ENCODE measurements at regions not wholly inside any gene's neighbourhood (a gene's known extent, or its start where the extent isn't known, plus 50 kb on each side); places are given as distances from the start of the nearest gene placed in this dataset.
"Not testable (repeated sequence)": the region's sequence is repeated elsewhere in the genome, so short reads cannot be mapped to it uniquely, and the experiment has no call there.

DNA sequence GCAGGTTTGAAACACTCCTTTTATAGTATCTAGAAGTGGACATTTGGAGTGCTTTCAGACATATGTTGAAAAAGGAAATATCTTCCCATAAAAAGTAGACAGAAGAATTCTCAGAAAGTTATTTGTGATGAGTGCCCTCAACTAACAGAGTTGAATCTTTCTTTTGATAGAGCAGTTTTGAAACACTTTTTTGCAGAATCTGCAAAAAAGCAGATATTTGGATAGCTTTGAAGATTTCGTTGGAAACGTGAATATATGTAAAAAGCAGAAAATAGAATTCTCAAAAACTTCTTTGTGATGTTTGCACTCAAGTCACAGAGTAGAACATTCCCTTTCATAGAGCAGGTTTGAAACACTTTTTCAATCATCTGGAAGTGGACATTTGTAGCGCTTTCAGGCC, 676.4 kb upstream of the ZNF337 start:
- not testable (repeated sequence) for DNase-seq

DNA sequence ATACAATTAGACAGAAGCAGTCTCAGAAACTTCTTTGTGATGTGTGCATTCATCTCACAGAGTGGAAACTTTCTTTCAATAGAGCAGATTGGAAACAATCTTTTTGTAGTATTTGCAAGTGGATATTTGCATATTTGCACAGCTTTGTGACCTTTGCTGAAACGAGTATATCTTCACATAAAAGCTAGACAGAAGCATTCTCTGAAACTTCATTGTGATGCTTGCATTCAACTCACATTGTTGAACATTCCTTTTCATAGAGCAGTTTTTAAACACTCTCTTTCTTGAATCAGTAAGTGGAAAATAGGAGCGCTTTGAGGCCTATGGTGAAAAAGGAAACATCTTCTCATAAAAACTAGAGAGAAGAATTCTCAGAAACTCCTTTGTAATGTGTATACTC, 657.9 kb upstream of the ZNF337 start:
- DNase-seq: no peak

DNA sequence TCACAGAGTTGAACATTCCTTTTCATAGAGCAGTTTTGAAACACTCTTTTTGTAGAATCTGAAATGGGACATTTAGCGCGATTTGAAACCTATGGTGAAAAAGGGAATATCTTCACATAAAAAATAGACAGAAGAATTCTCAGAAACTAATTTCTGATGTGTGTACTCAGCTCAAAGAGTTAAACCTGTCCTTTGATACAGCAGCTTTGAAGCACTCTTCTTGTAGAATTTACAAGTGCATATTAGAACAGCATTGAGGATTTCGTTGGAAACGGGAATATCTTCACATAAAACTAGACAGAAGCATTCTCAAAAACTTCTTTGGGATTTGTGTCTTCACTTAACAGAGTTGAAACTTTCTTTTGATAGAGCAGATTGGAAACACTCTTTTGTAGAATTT, 650.7 kb upstream of the ZNF337 start:
- DNase-seq: no peak

DNA sequence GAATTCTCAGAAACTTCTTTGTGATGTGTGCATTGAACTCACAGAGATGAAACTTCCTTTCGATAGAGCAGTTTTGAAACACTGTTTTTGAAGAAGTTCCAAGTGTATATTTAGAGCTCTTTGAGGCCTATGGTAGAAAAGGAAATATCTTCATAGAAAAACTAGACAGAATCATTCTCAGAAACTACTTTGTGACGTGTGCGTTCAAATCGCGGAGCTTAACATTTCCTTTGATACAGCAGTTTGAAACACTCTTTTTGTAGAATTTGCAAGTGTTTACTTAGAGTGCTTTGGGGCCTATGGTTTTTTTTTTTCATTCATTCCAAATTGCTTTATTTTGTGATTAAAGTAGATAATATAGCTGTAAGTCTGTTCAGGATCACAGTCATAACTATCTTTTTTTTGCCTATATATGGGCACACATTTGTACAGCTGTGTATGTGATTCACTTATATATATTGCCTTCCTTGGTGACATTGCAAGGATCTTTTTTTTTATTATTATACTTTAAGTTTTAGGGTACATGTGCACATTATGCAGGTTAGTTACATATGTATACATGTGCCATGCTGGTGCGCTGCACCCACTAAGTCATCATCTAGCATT, 643.9 kb upstream of the ZNF337 start:
- DNase-seq: not testable (repeated sequence)

DNA sequence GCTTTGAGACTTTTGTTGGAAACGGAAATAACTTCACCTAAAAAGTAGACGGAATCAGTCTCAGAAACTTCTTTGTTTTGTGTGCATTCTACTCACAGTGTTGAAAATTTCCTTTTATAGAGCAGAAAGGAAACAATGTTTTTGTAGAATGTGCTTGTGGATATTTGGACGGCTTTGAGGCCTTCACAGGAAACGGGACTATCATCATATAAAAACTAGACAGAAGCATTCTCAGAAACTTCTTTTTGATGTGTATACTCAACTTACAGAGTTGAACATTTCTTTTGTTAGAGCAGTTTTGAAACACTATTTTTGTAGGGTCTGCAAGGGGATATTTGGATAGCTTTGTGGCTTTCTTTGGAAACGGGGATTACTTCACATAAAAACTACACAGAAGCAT, 627.5 kb upstream of the ZNF337 start:
- no peak for DNase-seq

DNA sequence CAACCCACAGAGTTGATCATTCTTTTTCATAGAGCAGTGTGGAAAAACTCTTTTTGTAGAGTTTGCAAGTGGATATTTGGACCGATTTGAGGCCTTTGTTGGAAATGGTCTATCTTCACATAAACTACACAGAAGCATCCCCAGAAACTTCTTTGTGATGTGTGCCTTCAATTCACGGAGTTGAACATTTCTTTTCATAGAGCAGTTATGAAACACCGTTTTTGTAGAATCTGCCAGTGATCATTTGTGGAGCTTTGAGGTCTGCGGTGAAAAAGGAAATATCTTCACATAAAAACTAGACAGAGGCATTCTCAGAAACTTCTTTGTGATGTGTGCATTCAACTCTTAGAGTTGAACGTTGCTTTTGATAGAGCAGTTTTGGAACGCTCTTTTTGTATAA, 618.4 kb upstream of the ZNF337 start:
- no peak for DNase-seq

DNA sequence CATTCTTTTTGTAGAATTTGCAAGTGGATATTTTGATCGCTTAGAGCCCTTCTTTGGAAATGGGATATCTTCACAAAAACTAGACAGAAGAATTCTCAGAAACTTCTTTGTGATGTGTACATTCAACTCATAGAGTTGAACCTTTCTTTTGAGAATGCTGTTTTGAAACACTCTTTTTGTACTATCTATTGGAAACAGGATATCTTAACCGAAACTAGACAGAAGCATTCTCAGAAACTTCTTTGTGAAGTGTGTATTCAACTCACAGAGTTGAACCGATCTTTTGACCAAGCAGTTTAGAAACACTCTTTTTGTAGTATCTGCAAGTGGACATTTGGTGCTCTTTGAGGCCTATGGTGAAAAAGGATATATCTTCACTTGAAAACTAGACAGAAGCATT, 613.1 kb upstream of the ZNF337 start:
- DNase-seq: not testable (repeated sequence)

DNA sequence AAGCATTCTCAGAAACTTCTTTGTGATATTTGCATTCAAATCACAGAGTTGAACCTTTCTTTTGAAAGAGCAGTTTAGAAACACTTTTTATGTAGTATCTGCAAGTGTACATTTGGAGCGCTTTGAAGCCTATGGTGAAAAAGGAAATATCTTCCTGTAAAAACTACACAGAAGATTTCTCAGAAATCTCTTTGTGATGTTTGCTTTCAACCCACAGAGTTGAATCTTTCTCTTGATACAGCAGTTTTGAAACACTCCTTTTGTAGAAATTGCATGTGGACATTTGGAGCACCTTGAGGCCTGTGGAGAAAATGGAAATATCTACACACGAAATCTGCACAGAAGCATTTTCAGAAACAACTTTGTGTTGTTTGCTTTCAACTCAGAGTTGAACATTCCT, 612.3 kb upstream of the ZNF337 start:
- no peak for DNase-seq

DNA sequence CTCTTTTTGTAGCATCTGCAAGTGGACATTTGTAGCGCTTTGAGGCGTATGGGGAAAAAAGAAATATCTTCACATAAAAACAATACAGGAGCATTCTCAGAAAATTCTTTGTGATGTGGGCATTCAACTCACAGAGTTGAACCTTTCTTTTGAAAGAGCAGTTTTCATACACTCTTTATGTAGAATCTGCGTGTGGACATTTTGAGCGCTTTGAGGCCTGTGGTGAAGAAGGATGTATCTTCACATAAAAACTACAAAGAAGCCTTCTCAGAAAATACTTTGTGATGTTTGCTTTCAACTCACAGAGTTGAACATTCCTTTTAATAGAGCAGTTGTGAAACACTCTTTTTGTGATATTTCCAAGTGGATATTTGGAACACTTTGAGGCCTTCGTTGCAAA, 598.4 kb upstream of the ZNF337 start:
- no peak for DNase-seq

DNA sequence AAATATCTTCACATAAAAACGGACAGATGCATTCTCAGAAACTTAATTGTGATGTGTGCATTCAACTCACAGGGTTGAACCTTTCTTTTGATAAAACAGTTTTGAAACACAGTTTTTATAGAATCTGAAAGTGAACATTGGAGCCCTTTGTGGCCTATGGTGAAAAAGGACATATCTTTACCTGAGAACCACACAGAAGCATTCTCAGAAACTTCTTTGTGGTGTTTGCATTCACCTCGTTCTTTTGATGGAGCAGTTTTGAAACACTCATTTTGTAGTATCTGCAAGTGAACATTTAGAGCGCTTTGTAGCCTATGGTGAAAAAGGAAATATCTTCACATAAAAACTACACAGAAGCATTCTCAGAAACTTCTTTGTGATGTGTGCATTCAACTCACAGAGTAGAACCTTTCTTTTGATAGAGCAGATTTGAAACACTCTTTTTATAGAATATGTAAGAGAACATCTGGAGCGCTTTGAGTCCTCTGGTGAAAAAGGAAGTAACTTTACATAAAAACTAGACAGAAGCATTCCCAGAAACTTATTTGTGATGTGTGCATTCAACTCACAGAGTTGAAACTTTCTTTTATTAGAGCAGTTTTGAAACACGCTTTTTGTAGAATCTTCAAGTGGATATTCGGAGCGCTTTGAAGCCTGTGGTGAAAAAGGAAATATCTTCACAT, 591.9 kb upstream of the ZNF337 start:
- not testable (repeated sequence) for DNase-seq

DNA sequence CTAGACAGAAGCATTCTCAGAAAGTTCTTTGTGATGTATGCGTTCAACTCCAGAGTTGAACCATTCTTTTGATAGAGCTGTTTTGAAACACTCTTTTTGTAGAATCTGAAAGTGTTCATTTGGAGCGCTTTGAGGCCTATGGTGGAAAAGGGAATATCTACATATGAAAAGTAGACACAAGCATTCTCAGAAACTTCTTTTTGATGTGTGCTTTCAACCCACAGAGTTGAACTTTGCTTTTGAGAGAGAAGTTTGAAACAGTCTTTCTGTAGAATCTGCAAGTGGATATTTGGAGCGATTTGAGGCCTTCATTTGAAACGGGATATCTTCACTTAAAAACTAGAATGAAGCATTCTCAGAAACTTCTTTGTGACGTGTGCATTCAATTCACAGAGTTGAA, 582.6 kb upstream of the ZNF337 start:
- no peak for DNase-seq

DNA sequence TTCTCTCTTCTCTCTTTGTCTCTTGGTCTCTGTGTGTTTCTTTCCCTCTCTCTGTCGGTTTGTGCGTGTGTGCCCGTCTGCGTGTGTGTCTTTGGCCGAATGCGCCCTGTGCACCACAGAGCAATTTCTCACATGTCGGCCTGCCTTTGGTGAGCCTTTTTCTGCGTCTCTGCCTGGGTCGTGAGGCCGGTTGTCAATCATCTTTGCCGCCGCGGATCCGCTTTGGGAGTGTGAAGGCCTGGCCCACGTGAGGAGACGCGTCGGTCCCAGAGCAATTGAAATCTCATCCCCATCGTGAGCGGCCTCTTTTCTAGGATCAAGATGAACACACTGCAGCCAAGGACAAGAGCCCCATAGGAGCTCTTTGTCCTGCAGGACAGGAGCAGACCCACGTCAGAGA, 580.7 kb upstream of the ZNF337 start:
- DNase-seq: no peak

DNA sequence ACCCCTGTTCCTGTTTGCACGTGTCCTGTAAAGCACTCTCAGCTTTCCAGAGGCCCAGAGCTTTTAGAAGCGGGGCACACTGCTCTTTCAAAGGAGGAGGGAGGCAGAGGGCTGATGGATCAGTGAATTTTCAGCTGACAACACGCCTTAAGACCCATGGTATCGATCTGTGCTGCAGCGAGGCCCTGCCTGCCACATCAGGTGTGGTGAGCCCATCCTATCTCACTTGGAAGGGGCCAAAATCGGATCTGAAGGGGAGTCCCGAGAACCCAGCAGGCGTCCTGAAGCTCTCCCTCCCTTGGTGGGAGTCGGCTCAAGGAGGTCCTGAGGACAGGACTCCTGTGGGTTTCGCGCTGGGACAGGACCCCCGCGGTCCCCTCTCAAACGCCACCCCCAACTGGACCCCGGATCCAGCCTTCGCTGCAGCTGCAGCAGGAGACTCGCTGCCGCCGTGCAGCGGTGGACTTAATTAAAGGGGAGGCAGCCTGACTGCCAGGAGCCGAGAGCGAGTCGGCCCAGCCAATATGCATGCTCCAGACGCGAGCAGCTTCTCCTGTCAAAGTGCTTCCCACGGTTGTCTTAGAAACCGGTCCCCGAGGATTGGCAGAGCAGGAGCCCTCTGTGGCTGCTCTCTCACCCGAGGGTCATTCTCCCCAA, 580.0 kb upstream of the ZNF337 start:
- no peak for DNase-seq

DNA sequence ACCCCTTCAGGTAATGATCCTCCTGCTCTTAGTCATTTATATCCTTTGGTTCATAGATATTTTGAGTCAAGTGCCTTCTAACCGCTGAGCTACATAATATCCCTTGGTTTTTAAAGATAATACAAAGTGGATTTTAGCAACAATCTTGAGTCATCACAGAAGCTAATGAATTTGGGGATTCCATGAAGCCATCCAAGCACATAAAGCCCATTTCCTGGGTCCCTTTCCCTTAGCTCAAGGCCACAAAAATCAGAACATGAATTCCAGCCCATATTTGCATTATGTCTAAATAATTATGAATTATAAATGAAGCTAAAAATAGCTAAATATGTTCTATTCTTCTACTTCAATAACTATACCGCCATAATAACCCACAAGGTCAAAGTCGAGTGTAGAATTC, 572.1 kb upstream of the ZNF337 start:
- DNase-seq: not testable (repeated sequence)

DNA sequence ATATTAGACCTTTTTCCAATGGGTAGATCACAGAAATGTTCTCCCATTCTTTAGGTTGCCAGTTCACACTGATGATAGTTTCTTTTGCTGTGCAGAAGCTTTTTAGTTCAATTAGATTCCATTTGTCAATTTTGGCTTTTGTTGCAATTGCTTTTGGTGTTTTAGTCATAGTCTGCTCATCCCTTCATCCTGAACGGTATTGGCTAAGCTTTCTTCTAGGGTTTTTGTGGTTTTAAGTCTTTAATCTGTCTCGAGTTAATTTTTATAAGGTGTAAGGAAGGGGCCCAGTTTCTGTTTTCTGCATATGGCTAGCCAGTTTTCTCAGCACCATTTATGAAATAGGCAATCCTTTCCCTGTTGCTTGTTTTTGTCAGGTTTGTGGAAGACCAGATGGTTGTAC, 564.3 kb upstream of the ZNF337 start:
- DNase-seq: not testable (repeated sequence)

DNA sequence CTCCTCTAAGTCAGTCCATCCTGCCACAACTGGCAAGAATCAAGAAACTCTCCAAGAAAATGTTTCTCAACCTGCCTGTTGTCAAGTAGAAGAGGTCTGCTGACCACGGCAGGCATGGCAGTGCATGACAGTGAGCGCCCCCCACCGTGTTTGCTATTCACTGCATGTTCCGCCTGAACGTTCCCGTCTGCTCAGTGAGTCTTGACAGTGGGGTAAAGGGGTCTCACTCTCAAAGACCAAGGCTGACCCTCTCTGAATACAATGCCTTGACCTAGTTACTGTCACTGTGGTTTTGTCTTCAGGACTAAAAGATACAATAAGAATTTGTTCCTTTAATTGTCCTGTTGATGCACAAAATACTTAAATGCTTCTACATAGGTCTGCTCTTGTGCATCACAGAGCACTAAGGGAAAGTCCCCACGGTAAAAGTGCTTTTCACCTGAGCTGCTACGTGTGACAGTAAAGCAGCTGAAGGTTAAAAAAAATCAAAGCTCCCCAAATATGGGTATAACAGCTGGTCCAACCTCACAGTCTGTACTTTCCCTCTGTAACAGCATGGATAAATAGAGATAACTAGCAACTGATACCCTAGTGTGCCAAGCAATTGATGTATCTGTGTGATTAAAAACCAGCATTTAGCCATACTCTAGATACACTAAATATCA, 555.8 kb upstream of the ZNF337 start:
- DNase-seq: not testable (repeated sequence)

DNA sequence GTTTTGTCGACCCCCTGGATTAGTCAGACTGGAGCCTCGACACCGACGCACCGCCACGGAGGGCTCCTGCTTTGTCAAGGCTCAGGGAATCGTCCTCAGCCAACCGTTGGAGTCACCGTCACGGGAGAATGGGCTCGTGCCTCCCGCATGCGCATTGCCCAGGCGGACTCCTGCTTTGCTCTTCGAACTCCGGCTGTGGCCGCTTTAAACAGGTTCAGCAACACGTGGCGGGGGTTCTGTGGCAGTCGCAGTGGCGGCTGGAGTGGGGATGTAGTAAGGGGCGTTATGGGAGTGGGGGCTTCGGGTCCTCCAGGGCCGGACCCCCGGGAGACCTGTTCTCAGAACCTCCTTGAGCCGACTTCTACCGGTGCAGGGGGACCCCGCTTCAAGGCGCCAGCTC, 554.7 kb upstream of the ZNF337 start:
- DNase-seq: not testable (repeated sequence)

DNA sequence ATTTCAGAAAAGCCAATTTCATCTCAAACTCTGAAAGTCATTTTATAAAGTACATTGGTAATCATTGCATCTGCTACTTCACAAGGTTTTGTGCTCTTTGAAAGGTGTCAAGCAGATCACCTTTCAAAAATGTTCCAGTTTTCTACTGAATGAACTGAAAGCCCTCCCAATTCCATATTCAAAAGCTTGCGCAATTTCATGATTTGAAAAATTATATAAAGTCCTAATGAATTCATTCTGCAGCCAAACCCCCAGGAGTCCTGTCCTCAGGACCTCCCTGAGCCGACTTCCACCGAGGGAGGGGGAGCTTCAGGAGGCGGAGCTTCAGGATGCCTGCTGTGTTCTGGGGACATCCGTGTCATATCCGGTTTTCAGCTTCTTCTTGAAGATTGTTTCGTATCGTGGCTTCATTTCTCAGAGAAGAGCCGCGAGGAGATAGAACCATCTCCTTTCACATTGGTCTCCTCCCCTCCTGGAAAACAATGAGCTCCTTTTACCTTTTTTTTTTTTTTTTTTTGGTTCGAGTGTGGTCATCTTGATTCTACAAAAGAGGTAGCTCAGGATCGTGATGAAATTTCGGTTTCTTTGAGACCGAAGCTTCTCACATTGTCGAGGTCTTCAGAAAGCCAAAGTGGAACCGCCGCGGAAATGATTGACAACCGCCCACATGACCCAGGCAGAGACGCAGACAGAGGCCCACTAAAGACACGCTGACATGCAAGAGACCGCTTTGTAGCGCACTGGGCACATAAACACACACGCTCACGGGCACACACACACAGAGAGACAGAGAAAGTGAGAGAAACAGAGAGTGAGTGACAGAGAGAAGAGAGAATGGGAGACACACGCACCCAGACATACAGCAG, 553.8 kb upstream of the ZNF337 start:
- not testable (repeated sequence) for DNase-seq

DNA sequence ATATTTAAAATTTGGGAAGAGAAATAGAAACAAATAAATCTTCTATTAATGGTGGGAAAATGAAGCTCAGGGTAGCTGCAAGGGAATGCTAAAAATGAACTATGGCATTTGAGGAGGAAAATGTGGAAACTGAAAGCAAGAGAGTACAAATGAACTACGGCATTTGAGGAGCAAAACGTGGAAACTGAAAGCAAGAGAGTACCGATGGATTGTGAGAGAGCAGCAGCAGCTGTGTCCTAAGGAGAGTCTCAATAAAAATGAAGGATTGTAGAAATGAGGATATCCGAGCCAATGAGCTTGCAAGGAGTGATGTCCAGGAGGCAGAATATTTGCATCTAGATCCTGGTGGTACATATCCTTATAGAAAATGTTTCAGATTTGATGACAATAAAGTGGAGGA, 547.1 kb upstream of the ZNF337 start:
- DNase-seq: no peak

DNA sequence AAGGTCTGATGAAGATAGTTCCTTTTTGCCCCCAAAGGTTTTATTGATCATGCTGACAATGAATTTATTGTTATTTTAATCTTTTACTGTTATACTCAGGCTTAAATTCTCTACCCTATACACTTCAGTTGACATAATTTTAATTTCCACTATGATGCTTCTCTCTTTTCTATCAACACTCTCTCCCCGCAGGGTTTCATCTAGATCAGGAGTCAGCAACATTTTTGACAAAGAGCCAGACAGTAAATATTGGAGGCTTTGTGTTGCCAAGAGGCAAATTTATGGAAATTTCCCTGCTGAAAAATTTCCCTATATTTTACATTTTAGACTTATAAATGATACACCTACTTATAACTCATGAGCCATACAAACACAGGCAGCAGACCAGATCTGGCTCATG, 524.0 kb upstream of the ZNF337 start:
- DNase-seq: not testable (repeated sequence)

DNA sequence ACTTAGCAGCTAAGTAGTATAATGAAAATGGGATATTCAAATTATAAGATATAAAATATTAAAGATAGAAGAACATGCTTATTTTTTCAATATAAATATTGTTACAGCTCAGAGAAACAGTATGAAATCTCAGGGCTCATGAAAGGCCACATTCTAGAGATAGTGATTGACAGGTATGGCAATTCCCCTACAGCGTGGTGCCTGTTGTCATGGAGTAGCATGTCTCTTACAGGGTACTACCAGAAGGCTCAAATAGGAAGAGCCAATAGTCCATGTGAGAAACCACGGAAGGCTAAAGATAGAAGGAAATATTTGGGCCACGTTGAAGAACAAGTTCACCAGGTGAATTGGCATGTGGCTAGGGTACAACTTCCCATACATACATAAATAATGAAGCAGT, 522.9 kb upstream of the ZNF337 start:
- DNase-seq: not testable (repeated sequence)

DNA sequence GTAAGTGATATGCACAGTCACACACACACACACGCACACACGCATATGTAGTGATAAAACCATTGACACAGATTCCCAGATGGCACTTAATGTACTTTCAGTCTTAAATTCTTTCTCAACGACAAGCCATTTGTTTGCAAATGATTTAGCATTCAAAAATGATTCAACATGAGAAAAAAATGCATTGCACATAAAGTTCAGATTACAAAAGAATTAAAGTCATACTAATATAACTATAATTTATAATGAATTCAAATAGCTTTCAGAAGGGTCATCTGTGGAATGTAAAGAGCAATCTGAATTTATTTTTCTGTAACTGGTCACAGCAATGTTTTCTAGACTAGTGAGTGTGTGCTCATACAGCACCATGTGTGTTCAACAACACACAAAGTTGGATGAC, 521.6 kb upstream of the ZNF337 start:
- DNase-seq: no peak

DNA sequence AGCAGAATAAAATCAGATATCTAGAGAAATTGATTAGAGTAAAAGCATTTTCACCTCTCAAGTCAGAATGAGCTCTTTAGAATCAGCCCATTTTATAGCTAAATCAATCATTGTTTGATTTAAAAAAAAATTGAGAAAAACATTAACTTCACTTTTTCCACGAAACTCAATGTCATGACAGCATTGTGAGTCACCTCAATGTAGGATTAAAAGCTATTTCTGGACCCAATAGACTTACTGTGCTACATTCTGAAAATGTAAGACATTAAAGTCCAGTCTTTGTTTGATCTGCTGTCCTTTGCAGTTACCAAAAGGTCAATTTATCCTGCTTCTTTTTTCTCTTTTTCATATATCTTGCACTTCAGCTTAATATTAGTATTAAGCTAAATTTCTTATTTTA, 519.4 kb upstream of the ZNF337 start:
- DNase-seq: no peak

All from effector CD8-positive, alpha-beta T cell (primary cell).